ENCODE measurements at regions not wholly inside any gene's neighbourhood (a gene's known extent, or its start where the extent isn't known, plus 50 kb on each side); places are given as distances from the start of the nearest gene placed in this dataset.

GRCh38 chr2:8465560-8465959 lies 216.3 kb upstream of the ID2 start:
- TF ChIP-seq, protein P1, sequence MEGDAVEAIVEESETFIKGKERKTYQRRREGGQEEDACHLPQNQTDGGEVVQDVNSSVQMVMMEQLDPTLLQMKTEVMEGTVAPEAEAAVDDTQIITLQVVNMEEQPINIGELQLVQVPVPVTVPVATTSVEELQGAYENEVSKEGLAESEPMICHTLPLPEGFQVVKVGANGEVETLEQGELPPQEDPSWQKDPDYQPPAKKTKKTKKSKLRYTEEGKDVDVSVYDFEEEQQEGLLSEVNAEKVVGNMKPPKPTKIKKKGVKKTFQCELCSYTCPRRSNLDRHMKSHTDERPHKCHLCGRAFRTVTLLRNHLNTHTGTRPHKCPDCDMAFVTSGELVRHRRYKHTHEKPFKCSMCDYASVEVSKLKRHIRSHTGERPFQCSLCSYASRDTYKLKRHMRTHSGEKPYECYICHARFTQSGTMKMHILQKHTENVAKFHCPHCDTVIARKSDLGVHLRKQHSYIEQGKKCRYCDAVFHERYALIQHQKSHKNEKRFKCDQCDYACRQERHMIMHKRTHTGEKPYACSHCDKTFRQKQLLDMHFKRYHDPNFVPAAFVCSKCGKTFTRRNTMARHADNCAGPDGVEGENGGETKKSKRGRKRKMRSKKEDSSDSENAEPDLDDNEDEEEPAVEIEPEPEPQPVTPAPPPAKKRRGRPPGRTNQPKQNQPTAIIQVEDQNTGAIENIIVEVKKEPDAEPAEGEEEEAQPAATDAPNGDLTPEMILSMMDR (IDR thresholded peaks at IDR 0.05; ENCODE audit: low read length) = no peak
- TF ChIP-seq EZH2 (optimal IDR thresholded peaks at IDR 0.05; ENCODE audit: low read depth, low read length) = no peak
